Vagina (tissue), 2 donors: ENCODE measurements at regions not wholly inside any gene's neighbourhood (a gene's known extent, or its start where the extent isn't known, plus 50 kb on each side); places are given as distances from the start of the nearest gene placed in this dataset.
A peak's percentile ranks its signal among the peaks of the same experiment; 100 is the strongest.

ENCODE experiments used
- DNase-seq, 2 donors: peaks; one replicate each; pipeline ENCODE4 v3.0.0-alpha.2; 2017; ENCODE audit errors: extremely low spot score in 2 of 2
- H3K27ac ChIP-seq: fragments of 200-600 bp; sonication (generic); one replicate; pipeline ENCODE4 v1.5.1; 2019
- H3K27me3 ChIP-seq: fragments of 200-600 bp; sonication (generic); one replicate; pipeline ENCODE4 v1.5.1; 2019
- H3K36me3 ChIP-seq, 2 donors: fragments of 200-600 bp; sonication (generic); one replicate each; pipeline ENCODE4 v1.5.1; 2017 to 2019
- H3K4me1 ChIP-seq: fragments of 200-600 bp; sonication (generic); one replicate; pipeline ENCODE4 v1.5.1; 2019
- H3K4me3 ChIP-seq, 2 donors: fragments of 200-600 bp; sonication (generic); 1 replicate in 1 of 2; 2 replicates in 1 of 2; pipeline ENCODE4 v1.5.1; 2016 to 2019
- H3K9me3 ChIP-seq: fragments of 200-600 bp; sonication (generic); one replicate; pipeline ENCODE4 v1.5.1; 2019
- CTCF ChIP-seq, 3 experiments: fragments of 450-650 bp in 2 of 3; fragments of 200-600 bp in 1 of 3; sonication (generic) in 1 of 3; IDR thresholded peaks; one replicate each; pipeline ENCODE4 v1.5.1; 2017 to 2019; ENCODE audit warnings: antibody characterized with exemption in 3 of 3, mild to moderate bottlenecking in 2 of 3, moderate library complexity in 2 of 3
- POLR2A ChIP-seq, 2 donors: fragments of 450-650 bp; IDR thresholded peaks; one replicate each; pipeline ENCODE4 v1.6.1; 2017; ENCODE audit warnings: antibody characterized with exemption in 2 of 2, mild to moderate bottlenecking in 2 of 2, moderate library complexity in 2 of 2
- POLR2AphosphoS5 ChIP-seq, 2 donors: sonication (generic); formaldehyde crosslinking; IDR thresholded peaks; one replicate each; pipeline ENCODE4 v1.9.0; 2017; ENCODE audit warnings: antibody characterized with exemption in 2 of 2, mild to moderate bottlenecking in 2 of 2, low read depth in 1 of 2; ENCODE audit not compliant: insufficient read depth in 1 of 2
- intact Hi-C: fragments of 100-400 bp; cut with DNase I; formaldehyde crosslinking; loops from one replicate; pipeline ENCODE4 v1.15.1; 2023

- intact Hi-C loops = no loop called here
- H3K4me3 ChIP-seq = no peak overlapping the region
- H3K9me3 ChIP-seq = no peaks in the 10 kb centered on the region
- TF ChIP-seq CTCF (IDR thresholded peaks at IDR 0.05) (no peak), POLR2AphosphoS5 (IDR thresholded peaks at IDR 0.05; ENCODE audit: insufficient read depth in 1 of 2, low read depth in 1 of 2) (no peak), POLR2A (IDR thresholded peaks at IDR 0.05) (no peak)
- H3K36me3 ChIP-seq = no peaks in the 10 kb centered on the region
- no peak for DNase-seq
- H3K27me3 ChIP-seq = no peaks in the 10 kb centered on the region
- H3K27ac ChIP-seq = no peak overlapping the region
- peaks cover 16% of the 10 kb centered on the region for H3K4me1 ChIP-seq
Observed at GRCh38 chr6:22468256-22468965, 101.0 kb upstream of the HDGFL1 start.

- H3K4me3 ChIP-seq = no peak overlapping the region
- no peak for DNase-seq
- H3K9me3 ChIP-seq = no peaks in the 10 kb centered on the region
- H3K27me3 ChIP-seq = no peaks in the 10 kb centered on the region
- no peak for TF ChIP-seq POLR2A (IDR thresholded peaks at IDR 0.05)
- TF ChIP-seq POLR2AphosphoS5 (IDR thresholded peaks at IDR 0.05; ENCODE audit: insufficient read depth in 1 of 2, low read depth in 1 of 2) = no peak
- no peak for TF ChIP-seq CTCF (IDR thresholded peaks at IDR 0.05)
- intact Hi-C loops = no loop called here
- H3K4me1 ChIP-seq = peaks cover 16% of the 10 kb centered on the region
- no peaks in the 10 kb centered on the region for H3K36me3 ChIP-seq
- H3K27ac ChIP-seq = no peak overlapping the region
Observed at GRCh38 chr6:22470454-22471131, 98.8 kb upstream of the HDGFL1 start.

GRCh38 chr6:22471132-22471690 is 98.2 kb upstream of the HDGFL1 start:
- DNase-seq = no peak
- H3K4me3 ChIP-seq = no peak overlapping the region

DNA sequence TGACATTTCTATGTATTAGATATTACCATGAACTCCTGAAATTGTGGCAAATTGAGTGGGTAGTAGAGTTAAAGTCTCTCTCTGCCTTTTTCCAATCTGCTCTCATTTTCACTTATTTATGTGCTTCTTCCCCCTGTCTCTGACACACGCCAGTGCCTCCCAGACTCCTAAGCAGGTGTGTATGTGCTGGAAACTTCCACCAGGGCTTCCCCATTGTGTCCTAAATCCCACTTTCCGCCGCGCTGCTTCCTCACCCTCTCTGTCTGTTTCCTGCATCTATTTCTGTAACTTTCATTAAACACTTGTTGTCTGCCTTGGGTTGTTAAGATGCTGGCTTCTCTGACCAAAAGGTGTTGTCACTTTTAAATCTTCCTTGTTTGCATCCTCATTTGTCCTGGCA is 97.6 kb upstream of the HDGFL1 start:
- no peak for TF ChIP-seq POLR2AphosphoS5 (IDR thresholded peaks at IDR 0.05; ENCODE audit: insufficient read depth in 1 of 2, low read depth in 1 of 2)
- TF ChIP-seq CTCF (IDR thresholded peaks at IDR 0.05) = no peak
- TF ChIP-seq POLR2A (IDR thresholded peaks at IDR 0.05) = no peak
- Histone ChIP-seq H3K9me3 (no peaks in the 10 kb centered on the region), H3K27me3 (no peaks in the 10 kb centered on the region), H3K36me3 (no peaks in the 10 kb centered on the region), H3K4me1 (peaks cover 16% of the 10 kb centered on the region), H3K27ac (no peak overlapping the region), H3K4me3 (no peak overlapping the region)
- intact Hi-C loops = no loop called here
- no peak for DNase-seq

More at GRCh38 chr6:22471132-22471690, 98.2 kb upstream of the HDGFL1 start:
- Histone ChIP-seq H3K36me3 (no peaks in the 10 kb centered on the region), H3K9me3 (no peaks in the 10 kb centered on the region), H3K27ac (no peak overlapping the region), H3K27me3 (no peaks in the 10 kb centered on the region), H3K4me1 (peaks cover 16% of the 10 kb centered on the region)
- intact Hi-C loops = no loop called here
- peak in 1 of 2 donors; percentile 78 for TF ChIP-seq POLR2AphosphoS5 (IDR thresholded peaks at IDR 0.05; ENCODE audit: insufficient read depth in 1 of 2, low read depth in 1 of 2)
- TF ChIP-seq POLR2A (IDR thresholded peaks at IDR 0.05) = no peak

GRCh38 chr6:22473991-22474682 is 95.2 kb upstream of the HDGFL1 start:
- peaks cover 16% of the 10 kb centered on the region for H3K4me1 ChIP-seq
- TF ChIP-seq POLR2A (IDR thresholded peaks at IDR 0.05) (no peak), CTCF (IDR thresholded peaks at IDR 0.05) (no peak), POLR2AphosphoS5 (IDR thresholded peaks at IDR 0.05; ENCODE audit: insufficient read depth in 1 of 2, low read depth in 1 of 2) (no peak)
- H3K9me3 ChIP-seq = no peaks in the 10 kb centered on the region
- no peaks in the 10 kb centered on the region for H3K36me3 ChIP-seq
- intact Hi-C loops = no loop called here
- H3K27ac ChIP-seq = no peak overlapping the region
- H3K27me3 ChIP-seq = no peaks in the 10 kb centered on the region
- H3K4me3 ChIP-seq = no peak overlapping the region
- no peak for DNase-seq
